GM23248 (cell line): ENCODE measurements at regions not wholly inside any gene's neighbourhood (a gene's known extent, or its start where the extent isn't known, plus 50 kb on each side); places are given as distances from the start of the nearest gene placed in this dataset.

Source experiments
- DNase-seq: peaks from one replicate; pipeline ENCODE4 v3.0.0-alpha.2; 2015
- H2AFZ ChIP-seq: fragments of 200-600 bp; sonication (generic); 2 replicates; pipeline ENCODE4 v1.6.1; 2016; ENCODE audit warnings: antibody characterized with exemption
- H3F3A ChIP-seq: fragments of 200-600 bp; sonication (generic); 2 replicates; pipeline ENCODE4 v1.6.1; 2016; ENCODE audit warnings: mild to moderate bottlenecking, antibody characterized with exemption, mixed run types; ENCODE audit not compliant: insufficient read depth
- H3K27ac ChIP-seq: fragments of 200-600 bp; sonication (generic); 2 replicates; pipeline ENCODE4 v1.5.1; 2016; ENCODE audit warnings: mild to moderate bottlenecking
- H3K27me3 ChIP-seq: fragments of 200-600 bp; sonication (generic); replicated peaks from 2 replicates; pipeline ENCODE4 v1.6.1; 2016; ENCODE audit warnings: mild to moderate bottlenecking; ENCODE audit not compliant: insufficient read depth
- H3K36me3 ChIP-seq: fragments of 200-600 bp; sonication (generic); 2 replicates; pipeline ENCODE4 v1.6.1; 2016; ENCODE audit warnings: low read depth, mild to moderate bottlenecking
- H3K4me1 ChIP-seq: fragments of 200-600 bp; sonication (generic); 2 replicates; pipeline ENCODE4 v1.6.1; 2016; ENCODE audit warnings: mild to moderate bottlenecking; ENCODE audit not compliant: insufficient read depth
- H3K4me2 ChIP-seq: fragments of 200-600 bp; sonication (generic); one replicate; pipeline ENCODE4 v1.6.1; 2016; ENCODE audit warnings: mild to moderate bottlenecking; ENCODE audit not compliant: unreplicated experiment
- H3K4me3 ChIP-seq: fragments of 200-600 bp; sonication (generic); 2 replicates; pipeline ENCODE4 v1.5.1; 2016; ENCODE audit warnings: mild to moderate bottlenecking
- H3K79me2 ChIP-seq: fragments of 200-600 bp; sonication (generic); 2 replicates; pipeline ENCODE4 v1.6.1; 2016; ENCODE audit warnings: mild to moderate bottlenecking; ENCODE audit not compliant: insufficient read depth
- H3K9ac ChIP-seq: fragments of 200-600 bp; sonication (generic); 2 replicates; pipeline ENCODE4 v1.6.1; 2016; ENCODE audit warnings: mild to moderate bottlenecking
- H3K9me2 ChIP-seq: fragments of 200-600 bp; sonication (generic); 2 replicates; pipeline ENCODE4 v1.6.1; 2016; ENCODE audit warnings: mixed run types, mild to moderate bottlenecking, moderate library complexity; ENCODE audit not compliant: insufficient read depth
- H3K9me3 ChIP-seq: fragments of 200-600 bp; sonication (generic); one replicate; pipeline ENCODE4 v1.6.1; 2017; ENCODE audit warnings: low read depth
- H4K20me1 ChIP-seq: fragments of 200-600 bp; sonication (generic); 2 replicates; pipeline ENCODE4 v1.6.0; 2016; ENCODE audit not compliant: insufficient read depth
- EZH2 ChIP-seq: fragments of 200-600 bp; sonication (generic); IDR thresholded peaks from 2 replicates; pipeline ENCODE4 v1.6.1; 2018; ENCODE audit warnings: antibody characterized with exemption, mild to moderate bottlenecking; ENCODE audit not compliant: insufficient read depth, poor library complexity, severe bottlenecking
- EZH2phosphoT487 ChIP-seq: fragments of 200-600 bp; sonication (generic); IDR thresholded peaks from 2 replicates; pipeline ENCODE4 v1.6.1; 2018; ENCODE audit warnings: antibody characterized with exemption, moderate library complexity, mild to moderate bottlenecking, low read depth; ENCODE audit not compliant: insufficient read depth
- WGBS, 2 experiments: methylation state at CpG; one replicate each; pipeline ENCODE4 v1.1.6; 2015 to 2017; ENCODE audit warnings: low lambda C conversion rate in 2 of 2, low coverage in 1 of 2; ENCODE audit errors: missing lambda C conversion rate in 2 of 2; 5-methylcytosine and 5-hydroxymethylcytosine counted together
- in situ Hi-C: fragments of 300-500 bp; cut with MboI; formaldehyde crosslinking; loops from 2 replicates; pipeline ENCODE4 v1.15.0; 2020

DNA sequence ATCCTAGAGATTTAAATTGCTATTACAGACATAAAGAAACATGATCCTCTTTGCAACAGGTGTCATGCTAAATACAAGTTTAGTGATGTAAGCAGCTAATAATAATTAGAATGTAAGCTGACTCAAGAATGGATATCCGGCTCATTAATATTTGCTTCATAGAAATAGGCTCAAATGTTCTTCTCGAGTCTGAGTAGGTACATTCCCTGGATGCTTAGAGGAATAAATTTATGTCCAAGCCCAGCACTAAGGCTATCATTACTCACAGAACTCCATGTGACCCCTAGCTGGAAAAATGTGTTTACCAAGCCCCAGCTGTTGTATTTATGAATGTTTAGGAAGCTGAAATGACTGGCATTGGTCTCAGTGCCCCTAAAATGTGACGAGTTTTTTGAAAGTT lies 87.6 kb upstream of the TSPAN7 start:
- 20 to 32% methylated on average over 2 to 3 of the region's 3 CpGs for WGBS, 2 experiments
- Histone ChIP-seq H3K9ac (no peak overlapping the region), H3K27me3 (no peaks in the 10 kb centered on the region), H3K4me3 (no peak overlapping the region), H3F3A (no peaks in the 10 kb centered on the region), H3K4me2 (no peak overlapping the region), H2AFZ (no peak overlapping the region), H3K4me1 (no peaks in the 10 kb centered on the region), H3K9me2 (no peaks in the 10 kb centered on the region), H3K36me3 (no peaks in the 10 kb centered on the region), H3K9me3 (no peaks in the 10 kb centered on the region), H4K20me1 (no peaks in the 10 kb centered on the region), H3K79me2 (no peaks in the 10 kb centered on the region), H3K27ac (no peak overlapping the region)
- in situ Hi-C loops = loop anchor here (25.0 kb wide), 1 partner anchor 111 kb away; the partner anchor contains the start of gene OTC
- TF ChIP-seq EZH2phosphoT487 (no peak), EZH2 (no peak)
- DNase-seq = no peak

- Histone ChIP-seq H3K36me3 (no peaks in the 10 kb centered on the region), H3K4me2 (no peak overlapping the region), H3K4me3 (no peak overlapping the region), H3K4me1 (no peaks in the 10 kb centered on the region), H3K9me3 (no peaks in the 10 kb centered on the region), H3K9ac (no peak overlapping the region), H3K9me2 (no peaks in the 10 kb centered on the region), H3F3A (no peaks in the 10 kb centered on the region), H3K27ac (no peak overlapping the region), H2AFZ (no peak overlapping the region), H3K27me3 (no peaks in the 10 kb centered on the region), H3K79me2 (no peaks in the 10 kb centered on the region), H4K20me1 (no peaks in the 10 kb centered on the region)
- TF ChIP-seq EZH2 = no peak
- no peak for TF ChIP-seq EZH2phosphoT487
- 40 to 41% methylated on average over 2 to 3 of the region's 3 CpGs for WGBS, 2 experiments
- in situ Hi-C loops = loop anchor here (25.0 kb wide), 1 partner anchor 112 kb away; the partner anchor contains the start of gene OTC
- no peak for DNase-seq
Observed at GRCh38 chrX:38474543-38474942, 86.8 kb upstream of the TSPAN7 start.

GRCh38 chrX:38482183-38482582 lies 79.2 kb upstream of the TSPAN7 start:
- H3F3A ChIP-seq = no peaks in the 10 kb centered on the region
- no peak overlapping the region for H3K4me2 ChIP-seq
- H3K27ac ChIP-seq = no peak overlapping the region
- no peaks in the 10 kb centered on the region for H3K36me3 ChIP-seq
- H3K79me2 ChIP-seq = no peaks in the 10 kb centered on the region
- 48 to 59% methylated on average over 3 of the region's 3 CpGs for WGBS, 2 experiments
- H4K20me1 ChIP-seq = no peaks in the 10 kb centered on the region
- no peak overlapping the region for H3K4me3 ChIP-seq
- TF ChIP-seq EZH2 = no peak
- TF ChIP-seq EZH2phosphoT487 = no peak
- H3K9me2 ChIP-seq = no peaks in the 10 kb centered on the region
- H3K4me1 ChIP-seq = no peaks in the 10 kb centered on the region
- no peaks in the 10 kb centered on the region for H3K27me3 ChIP-seq
- no peak overlapping the region for H2AFZ ChIP-seq
- in situ Hi-C loops = no loop called here
- no peak overlapping the region for H3K9ac ChIP-seq
- H3K9me3 ChIP-seq = no peaks in the 10 kb centered on the region
- no peak for DNase-seq

DNA sequence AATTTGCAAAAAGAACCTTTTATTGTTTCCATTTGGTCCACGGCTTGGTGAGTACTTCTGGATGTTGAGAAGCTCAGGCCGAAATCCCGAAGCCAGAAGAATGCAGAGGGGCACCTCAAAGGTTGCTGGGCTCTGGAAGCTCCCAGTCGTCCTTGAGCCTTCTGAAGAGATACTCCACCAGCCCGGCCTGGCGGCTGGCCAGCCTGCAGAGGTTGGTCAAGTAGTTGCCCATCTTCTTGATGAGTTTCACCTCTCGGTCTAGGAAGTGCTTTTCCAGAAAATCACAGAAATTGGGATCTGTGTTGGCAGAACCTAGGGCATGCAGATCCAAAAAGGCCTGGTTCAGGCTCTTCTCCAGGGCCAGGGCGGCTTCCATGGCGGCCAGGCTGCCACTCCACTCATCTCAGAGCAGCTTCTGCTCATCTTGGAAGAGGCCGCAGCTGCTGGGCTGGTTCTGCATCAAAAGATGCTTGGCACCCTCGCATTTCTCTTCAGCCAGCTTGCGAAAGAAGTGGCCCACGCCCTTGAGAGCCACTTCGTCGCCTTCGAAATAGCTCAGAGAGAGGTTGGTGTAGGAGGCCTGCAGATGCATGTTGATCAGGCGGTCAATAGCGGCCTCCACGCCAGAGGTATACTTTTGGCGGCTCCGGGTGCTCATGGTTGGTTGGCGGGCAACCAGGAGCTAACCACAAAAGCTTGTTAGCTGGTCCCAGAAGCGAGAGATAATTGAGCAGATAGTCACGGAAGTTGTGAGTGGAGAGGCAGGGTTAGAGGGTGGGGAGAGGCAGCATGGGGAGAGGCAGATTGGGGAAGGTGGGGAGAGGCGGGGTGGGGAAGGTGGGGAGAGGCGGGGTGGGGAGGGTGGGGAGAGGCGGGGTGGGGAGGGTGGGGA lies 76.5 kb upstream of the TSPAN7 start:
- no peak for DNase-seq
- Histone ChIP-seq H3K9ac (no peak overlapping the region), H4K20me1 (no peaks in the 10 kb centered on the region), H3K36me3 (no peaks in the 10 kb centered on the region), H3K9me3 (no peaks in the 10 kb centered on the region), H3K27ac (no peak overlapping the region), H3K4me3 (no peak overlapping the region), H3K27me3 (no peaks in the 10 kb centered on the region), H2AFZ (no peak overlapping the region), H3F3A (no peaks in the 10 kb centered on the region), H3K4me2 (no peak overlapping the region), H3K79me2 (no peaks in the 10 kb centered on the region), H3K9me2 (no peaks in the 10 kb centered on the region), H3K4me1 (no peaks in the 10 kb centered on the region)
- no peak for TF ChIP-seq EZH2
- no peak for TF ChIP-seq EZH2phosphoT487
- 66 to 68% methylated on average over 19 to 27 of the region's 27 CpGs for WGBS, 2 experiments
- in situ Hi-C loops = no loop called here
